Esophagus muscularis mucosa (tissue), 4 donors: ENCODE measurements at regions not wholly inside any gene's neighbourhood (a gene's known extent, or its start where the extent isn't known, plus 50 kb on each side); places are given as distances from the start of the nearest gene placed in this dataset.

ENCODE experiments used
- CTCF ChIP-seq, 3 experiments: fragments of 200-600 bp in 2 of 3; fragments of 450-650 bp in 1 of 3; sonication (generic) in 2 of 3; IDR thresholded peaks; one replicate each; pipeline ENCODE4 v1.5.1; 2017 to 2019; ENCODE audit warnings: antibody characterized with exemption in 3 of 3, mild to moderate bottlenecking in 2 of 3, moderate library complexity in 1 of 3
- EP300 ChIP-seq: sonication (generic); formaldehyde crosslinking; IDR thresholded peaks from one replicate; pipeline ENCODE4 v1.6.1; 2017; ENCODE audit warnings: antibody characterized with exemption
- POLR2A ChIP-seq: fragments of 450-650 bp; IDR thresholded peaks from one replicate; pipeline ENCODE4 v1.6.1; 2017; ENCODE audit warnings: antibody characterized with exemption, moderate library complexity, mild to moderate bottlenecking, low read depth
- POLR2AphosphoS5 ChIP-seq, 2 donors: sonication (generic); formaldehyde crosslinking; IDR thresholded peaks; one replicate each; pipeline ENCODE4 v1.6.1; 2017; ENCODE audit warnings: antibody characterized with exemption in 2 of 2

- no peak for TF ChIP-seq CTCF (IDR thresholded peaks at IDR 0.05)
- no peak for TF ChIP-seq POLR2A
- TF ChIP-seq EP300, result no peak
- TF ChIP-seq POLR2AphosphoS5 (IDR thresholded peaks at IDR 0.05), result no peak
Observed at GRCh38 chr15:62855085-62855476, 187.5 kb upstream of the TPM1 start.
